ENCODE measurements at regions not wholly inside any gene's neighbourhood (a gene's known extent, or its start where the extent isn't known, plus 50 kb on each side); places are given as distances from the start of the nearest gene placed in this dataset.

DNA sequence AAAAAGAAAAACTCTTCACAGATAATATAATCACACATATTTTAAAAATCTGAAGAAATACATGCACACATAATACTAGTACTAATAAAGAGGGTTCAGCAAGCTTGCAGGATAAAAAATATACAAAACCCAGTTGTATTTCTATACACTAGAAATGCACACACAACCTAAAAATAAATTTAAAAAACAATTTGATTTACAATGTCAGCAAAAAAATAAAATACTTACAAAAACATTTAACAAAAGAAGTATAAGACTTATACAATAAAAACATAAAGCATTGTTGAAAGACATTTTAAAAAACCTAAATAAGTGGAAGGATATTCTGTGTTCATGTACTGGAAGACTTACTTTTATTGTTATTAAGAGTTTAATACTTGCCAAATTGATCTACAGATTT is 81.7 kb upstream of the ALK start:
- TF ChIP-seq, protein P1, sequence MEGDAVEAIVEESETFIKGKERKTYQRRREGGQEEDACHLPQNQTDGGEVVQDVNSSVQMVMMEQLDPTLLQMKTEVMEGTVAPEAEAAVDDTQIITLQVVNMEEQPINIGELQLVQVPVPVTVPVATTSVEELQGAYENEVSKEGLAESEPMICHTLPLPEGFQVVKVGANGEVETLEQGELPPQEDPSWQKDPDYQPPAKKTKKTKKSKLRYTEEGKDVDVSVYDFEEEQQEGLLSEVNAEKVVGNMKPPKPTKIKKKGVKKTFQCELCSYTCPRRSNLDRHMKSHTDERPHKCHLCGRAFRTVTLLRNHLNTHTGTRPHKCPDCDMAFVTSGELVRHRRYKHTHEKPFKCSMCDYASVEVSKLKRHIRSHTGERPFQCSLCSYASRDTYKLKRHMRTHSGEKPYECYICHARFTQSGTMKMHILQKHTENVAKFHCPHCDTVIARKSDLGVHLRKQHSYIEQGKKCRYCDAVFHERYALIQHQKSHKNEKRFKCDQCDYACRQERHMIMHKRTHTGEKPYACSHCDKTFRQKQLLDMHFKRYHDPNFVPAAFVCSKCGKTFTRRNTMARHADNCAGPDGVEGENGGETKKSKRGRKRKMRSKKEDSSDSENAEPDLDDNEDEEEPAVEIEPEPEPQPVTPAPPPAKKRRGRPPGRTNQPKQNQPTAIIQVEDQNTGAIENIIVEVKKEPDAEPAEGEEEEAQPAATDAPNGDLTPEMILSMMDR (IDR thresholded peaks at IDR 0.05) = no peak
- no peak for TF ChIP-seq POLR2A (IDR thresholded peaks at IDR 0.05)
- TF ChIP-seq POLR2AphosphoS5 (IDR thresholded peaks at IDR 0.05) = no peak
- TF ChIP-seq EP300 (IDR thresholded peaks at IDR 0.05; ENCODE audit: low read depth) = no peak
